Endothelial cell of hepatic sinusoid (primary cell): ENCODE measurements at regions not wholly inside any gene's neighbourhood (a gene's known extent, or its start where the extent isn't known, plus 50 kb on each side); places are given as distances from the start of the nearest gene placed in this dataset.

Source experiments
- in situ Hi-C: cut with HindIII; loops from 2 replicates; pipeline ENCODE4 v1.10.0; 2017; ENCODE audit warnings: low sequenced_read_pairs

GRCh38 chr2:176748662-176749061, 463.9 kb upstream of the HNRNPA3 start:
- in situ Hi-C loops = no loop called here

GRCh38 chr2:176751314-176752227, 461.0 kb upstream of the HNRNPA3 start:
- in situ Hi-C loops = no loop called here

- in situ Hi-C loops = no loop called here
Observed at GRCh38 chr2:176752295-176752694, 460.3 kb upstream of the HNRNPA3 start.

GRCh38 chr2:176753205-176753604, 459.4 kb upstream of the HNRNPA3 start:
- in situ Hi-C loops = no loop called here

GRCh38 chr2:176753752-176754474, 458.7 kb upstream of the HNRNPA3 start:
- in situ Hi-C loops = no loop called here

- in situ Hi-C loops = no loop called here
Observed at GRCh38 chr2:176755537-176756135, 457.0 kb upstream of the HNRNPA3 start.

- in situ Hi-C loops = no loop called here
Observed at GRCh38 chr2:176758426-176758825, 454.2 kb upstream of the HNRNPA3 start.

GRCh38 chr2:176760439-176760838, 452.2 kb upstream of the HNRNPA3 start:
- in situ Hi-C loops = no loop called here

GRCh38 chr2:176763130-176763529, 449.5 kb upstream of the HNRNPA3 start:
- in situ Hi-C loops = no loop called here

- in situ Hi-C loops = no loop called here
Observed at GRCh38 chr2:176763851-176764404, 448.7 kb upstream of the HNRNPA3 start.

- in situ Hi-C loops = no loop called here
Observed at GRCh38 chr2:176764921-176765320, 447.7 kb upstream of the HNRNPA3 start.

- in situ Hi-C loops = no loop called here
Observed at GRCh38 chr2:176766005-176766404, 446.6 kb upstream of the HNRNPA3 start.

- in situ Hi-C loops = no loop called here
Observed at GRCh38 chr2:176768185-176768584, 444.4 kb upstream of the HNRNPA3 start.

GRCh38 chr2:176769021-176769420, 443.6 kb upstream of the HNRNPA3 start:
- in situ Hi-C loops = no loop called here

- in situ Hi-C loops = no loop called here
Observed at GRCh38 chr2:176769499-176770370, 442.9 kb upstream of the HNRNPA3 start.

GRCh38 chr2:176772816-176773215, 439.8 kb upstream of the HNRNPA3 start:
- in situ Hi-C loops = no loop called here

GRCh38 chr2:176774766-176775451, 437.7 kb upstream of the HNRNPA3 start:
- in situ Hi-C loops = no loop called here

- in situ Hi-C loops = no loop called here
Observed at GRCh38 chr2:176777262-176777661, 435.3 kb upstream of the HNRNPA3 start.

GRCh38 chr2:176779917-176780316, 432.7 kb upstream of the HNRNPA3 start:
- in situ Hi-C loops = no loop called here

- in situ Hi-C loops = no loop called here
Observed at GRCh38 chr2:176780348-176780747, 432.2 kb upstream of the HNRNPA3 start.
